Right atrium auricular region (tissue), 2 donors: ENCODE measurements at regions not wholly inside any gene's neighbourhood (a gene's known extent, or its start where the extent isn't known, plus 50 kb on each side); places are given as distances from the start of the nearest gene placed in this dataset.

Source experiments
- DNase-seq: peaks from one replicate; pipeline ENCODE4 v3.0.0-alpha.2; 2019; ENCODE audit warnings: low spot score
- H3K27ac ChIP-seq, 2 donors: fragments of 200-600 bp; sonication (generic); 1 replicate in 1 of 2; 2 replicates in 1 of 2; pipeline ENCODE4 v1.5.1; 2016 to 2019
- H3K27me3 ChIP-seq, 2 donors: fragments of 200-600 bp; sonication (generic); one replicate each; pipeline versions ENCODE4 v1.5.1 to v1.6.0; 2017 to 2019
- H3K36me3 ChIP-seq: fragments of 200-600 bp; sonication (generic); one replicate; pipeline ENCODE4 v1.5.1; 2016
- H3K4me1 ChIP-seq, 2 donors: fragments of 200-600 bp; sonication (generic); one replicate each; pipeline versions ENCODE4 v1.5.1 to v1.6.0; 2017 to 2019
- H3K4me3 ChIP-seq, 2 donors: fragments of 200-600 bp; sonication (generic); 1 replicate in 1 of 2; 2 replicates in 1 of 2; pipeline ENCODE4 v1.5.1; 2017 to 2019; ENCODE audit warnings: mild to moderate bottlenecking in 1 of 2, moderate library complexity in 1 of 2
- H3K9me3 ChIP-seq, 2 donors: fragments of 200-600 bp; sonication (generic); one replicate each; pipeline ENCODE4 v1.5.1; 2019
- TF ChIP-seq, protein P1 (sequence below), 2 donors: fragments of 200-600 bp; sonication (generic); IDR thresholded peaks; one replicate each; pipeline ENCODE4 v1.5.1; 2019; ENCODE audit warnings: antibody characterized with exemption in 2 of 2

GRCh38 chr18:11533942-11534496 lies 75.4 kb upstream of the SLC35G4 start:
- no peak overlapping the region for H3K4me3 ChIP-seq
- H3K36me3 ChIP-seq, result no peaks in the 10 kb centered on the region
- H3K4me1 ChIP-seq, result no peaks in the 10 kb centered on the region
- H3K27me3 ChIP-seq, result no peaks in the 10 kb centered on the region
- no peaks in the 10 kb centered on the region for H3K9me3 ChIP-seq
- no peak for DNase-seq
- no peak overlapping the region for H3K27ac ChIP-seq
- TF ChIP-seq, protein P1, sequence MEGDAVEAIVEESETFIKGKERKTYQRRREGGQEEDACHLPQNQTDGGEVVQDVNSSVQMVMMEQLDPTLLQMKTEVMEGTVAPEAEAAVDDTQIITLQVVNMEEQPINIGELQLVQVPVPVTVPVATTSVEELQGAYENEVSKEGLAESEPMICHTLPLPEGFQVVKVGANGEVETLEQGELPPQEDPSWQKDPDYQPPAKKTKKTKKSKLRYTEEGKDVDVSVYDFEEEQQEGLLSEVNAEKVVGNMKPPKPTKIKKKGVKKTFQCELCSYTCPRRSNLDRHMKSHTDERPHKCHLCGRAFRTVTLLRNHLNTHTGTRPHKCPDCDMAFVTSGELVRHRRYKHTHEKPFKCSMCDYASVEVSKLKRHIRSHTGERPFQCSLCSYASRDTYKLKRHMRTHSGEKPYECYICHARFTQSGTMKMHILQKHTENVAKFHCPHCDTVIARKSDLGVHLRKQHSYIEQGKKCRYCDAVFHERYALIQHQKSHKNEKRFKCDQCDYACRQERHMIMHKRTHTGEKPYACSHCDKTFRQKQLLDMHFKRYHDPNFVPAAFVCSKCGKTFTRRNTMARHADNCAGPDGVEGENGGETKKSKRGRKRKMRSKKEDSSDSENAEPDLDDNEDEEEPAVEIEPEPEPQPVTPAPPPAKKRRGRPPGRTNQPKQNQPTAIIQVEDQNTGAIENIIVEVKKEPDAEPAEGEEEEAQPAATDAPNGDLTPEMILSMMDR (IDR thresholded peaks at IDR 0.05), result no peak

DNA sequence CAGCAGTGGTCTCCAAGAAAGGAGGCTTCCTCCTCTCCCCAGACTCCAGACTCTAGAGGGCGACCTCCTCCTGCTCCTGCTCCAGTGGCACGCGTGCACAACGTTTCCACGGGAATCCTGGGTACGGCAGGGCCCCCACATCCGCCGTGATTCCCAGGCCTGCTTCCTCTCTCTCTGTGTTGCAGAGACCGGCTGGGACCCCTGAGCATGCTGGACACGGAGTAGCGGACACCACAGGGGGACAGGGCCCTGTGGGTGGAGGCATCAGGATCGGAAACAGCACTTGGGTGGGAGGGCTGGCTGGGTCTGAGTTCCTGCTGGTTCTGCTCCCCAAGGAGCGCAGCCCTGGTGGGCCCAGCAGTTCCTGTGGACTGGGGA lies 75.9 kb upstream of the SLC35G4 start:
- Histone ChIP-seq H3K4me3 (no peak overlapping the region), H3K4me1 (no peaks in the 10 kb centered on the region), H3K27ac (no peak overlapping the region), H3K36me3 (no peaks in the 10 kb centered on the region), H3K27me3 (no peaks in the 10 kb centered on the region), H3K9me3 (no peaks in the 10 kb centered on the region)
- TF ChIP-seq, protein P1 (IDR thresholded peaks at IDR 0.05), result no peak
- DNase-seq, result no peak

DNA sequence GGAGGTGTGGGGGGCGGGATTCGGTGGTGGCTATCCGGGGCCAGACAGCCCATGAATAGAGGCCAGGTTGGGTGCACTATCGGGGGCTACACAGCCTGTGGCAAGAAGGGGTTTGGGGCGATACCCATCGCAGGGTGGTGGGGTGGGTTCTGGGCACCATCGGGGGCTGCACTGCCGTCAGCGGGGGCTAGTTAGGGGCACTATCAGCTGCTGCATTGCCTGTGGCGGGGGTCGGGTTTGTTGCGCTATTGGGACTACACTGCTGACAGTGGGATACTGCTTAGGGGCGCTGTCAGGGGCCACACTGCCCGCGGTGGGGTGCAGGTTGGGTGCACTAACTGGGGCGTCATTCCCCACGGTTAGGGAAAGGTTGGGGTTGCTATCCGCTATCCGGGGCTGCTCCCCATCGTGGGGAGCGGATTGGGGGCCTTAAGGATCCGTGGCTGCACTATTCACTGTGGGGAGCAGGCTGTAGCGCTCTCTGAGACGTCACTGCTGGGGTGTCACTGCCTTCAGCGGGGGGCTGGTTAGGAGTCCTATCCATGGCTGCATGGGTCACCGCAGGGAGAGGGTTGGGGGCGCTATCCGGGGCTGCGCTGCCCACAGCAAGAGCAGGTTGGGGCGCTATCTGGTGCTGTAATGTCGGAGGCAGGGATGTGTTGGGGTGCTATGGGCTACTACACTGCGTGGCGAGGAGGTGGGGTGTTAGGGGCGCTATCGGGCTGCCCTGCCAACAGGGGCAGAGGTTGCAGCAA lies 76.5 kb upstream of the SLC35G4 start:
- no peak for DNase-seq
- H3K27ac ChIP-seq, result no peak overlapping the region
- no peaks in the 10 kb centered on the region for H3K27me3 ChIP-seq
- no peak overlapping the region for H3K4me3 ChIP-seq
- H3K36me3 ChIP-seq, result no peaks in the 10 kb centered on the region
- no peaks in the 10 kb centered on the region for H3K9me3 ChIP-seq
- no peaks in the 10 kb centered on the region for H3K4me1 ChIP-seq
- TF ChIP-seq, protein P1 (IDR thresholded peaks at IDR 0.05), result no peak

- TF ChIP-seq, protein P1 (IDR thresholded peaks at IDR 0.05), result no peak
Measured at GRCh38 chr18:11529081-11529480, 80.3 kb upstream of the SLC35G4 start.

GRCh38 chr18:11526675-11527074 lies 82.7 kb upstream of the SLC35G4 start:
- Histone ChIP-seq H3K27ac (no peak overlapping the region), H3K4me3 (no peak overlapping the region), H3K4me1 (no peaks in the 10 kb centered on the region), H3K36me3 (no peaks in the 10 kb centered on the region), H3K27me3 (no peaks in the 10 kb centered on the region), H3K9me3 (no peaks in the 10 kb centered on the region)
- no peak for DNase-seq
- TF ChIP-seq, protein P1 (IDR thresholded peaks at IDR 0.05), result no peak

More at GRCh38 chr18:11529081-11529480, 80.3 kb upstream of the SLC35G4 start:
- no peak overlapping the region for H3K27ac ChIP-seq
- no peak for DNase-seq
- H3K9me3 ChIP-seq, result no peaks in the 10 kb centered on the region
- no peaks in the 10 kb centered on the region for H3K36me3 ChIP-seq
- H3K27me3 ChIP-seq, result no peaks in the 10 kb centered on the region
- no peaks in the 10 kb centered on the region for H3K4me1 ChIP-seq
- no peak overlapping the region for H3K4me3 ChIP-seq
